SK-N-SH treated with all-trans-retinoic acid at 6 μM for 48 hours (cell line): ENCODE measurements at regions not wholly inside any gene's neighbourhood (a gene's known extent, or its start where the extent isn't known, plus 50 kb on each side); places are given as distances from the start of the nearest gene placed in this dataset.

Source experiments
- ATAC-seq: fragments of 200-7000 bp; cut with Tn5 transposase; 3 replicates; pipeline ENCODE4 v1.9.1; 2020; ENCODE audit warnings: mild to moderate bottlenecking, moderate library complexity
- ARNTL ChIP-seq: fragments of 450-650 bp; formaldehyde crosslinking; IDR thresholded peaks from 2 replicates; pipeline ENCODE4 v1.5.0; 2020; ENCODE audit warnings: low read depth, mild to moderate bottlenecking, moderate library complexity, borderline replicate concordance
- BACH2 ChIP-seq: fragments of 250-450 bp; sonication (Bioruptor Pico); IDR thresholded peaks from 2 replicates; pipeline ENCODE4 v1.9.0; 2021; ENCODE audit warnings: mild to moderate bottlenecking, borderline replicate concordance
- CSDC2 ChIP-seq: fragments of 250-450 bp; sonication (Bioruptor Pico); IDR thresholded peaks from 2 replicates; pipeline ENCODE4 v1.5.0; 2020; ENCODE audit warnings: mild to moderate bottlenecking, moderate library complexity
- ESRRG ChIP-seq: fragments of 250-450 bp; sonication (Bioruptor Pico); IDR thresholded peaks from 2 replicates; pipeline ENCODE4 v1.6.1; 2021; ENCODE audit warnings: mild to moderate bottlenecking
- GLIS3 ChIP-seq: fragments of 250-450 bp; sonication (Bioruptor Pico); IDR thresholded peaks from 2 replicates; pipeline ENCODE4 v1.5.0; 2020; ENCODE audit warnings: mild to moderate bottlenecking, moderate library complexity
- ISL1 ChIP-seq: fragments of 250-450 bp; sonication (Bioruptor Pico); IDR thresholded peaks from 2 replicates; pipeline ENCODE4 v2.1.2; 2022; ENCODE audit warnings: mild to moderate bottlenecking, moderate library complexity
- OSR1 ChIP-seq: fragments of 250-450 bp; sonication (Bioruptor Pico); IDR thresholded peaks from 2 replicates; pipeline ENCODE4 v1.8.0; 2022; ENCODE audit warnings: moderate library complexity, mild to moderate bottlenecking, inconsistent platforms
- PPARA ChIP-seq: fragments of 250-450 bp; sonication (Bioruptor Pico); IDR thresholded peaks from 2 replicates; pipeline ENCODE4 v1.5.0; 2020; ENCODE audit warnings: mild to moderate bottlenecking, borderline replicate concordance
- RARB ChIP-seq: fragments of 250-450 bp; sonication (Bioruptor Pico); IDR thresholded peaks from 2 replicates; pipeline ENCODE4 v1.8.0; 2021; ENCODE audit warnings: mild to moderate bottlenecking, moderate library complexity
- SNAI2 ChIP-seq: fragments of 250-450 bp; sonication (Bioruptor Pico); IDR thresholded peaks from 2 replicates; pipeline ENCODE4 v1.5.0; 2020; ENCODE audit warnings: mild to moderate bottlenecking, moderate library complexity
- TCF4 ChIP-seq: fragments of 250-450 bp; sonication (Bioruptor Pico); IDR thresholded peaks from 2 replicates; pipeline ENCODE4 v1.8.0; 2021; ENCODE audit warnings: mild to moderate bottlenecking, moderate library complexity, borderline replicate concordance
- TOX ChIP-seq: fragments of 250-450 bp; sonication (Bioruptor Pico); IDR thresholded peaks from 2 replicates; pipeline ENCODE4 v1.8.0; 2021; ENCODE audit warnings: mild to moderate bottlenecking, moderate library complexity, borderline replicate concordance
- ZC3H10 ChIP-seq: fragments of 250-450 bp; sonication (Bioruptor Pico); IDR thresholded peaks from 2 replicates; pipeline ENCODE4 v1.5.1; 2021; ENCODE audit warnings: mild to moderate bottlenecking, moderate library complexity
- ZFP30 ChIP-seq: fragments of 450-650 bp; formaldehyde crosslinking; IDR thresholded peaks from 2 replicates; pipeline ENCODE4 v1.5.0; 2022; ENCODE audit warnings: mild to moderate bottlenecking, moderate library complexity
- ZNF565 ChIP-seq: fragments of 450-650 bp; formaldehyde crosslinking; conservative IDR thresholded peaks from 2 replicates; pipeline ENCODE4 v1.5.0; 2020; ENCODE audit warnings: low read depth, mild to moderate bottlenecking, moderate library complexity
- ZNF70 ChIP-seq: fragments of 450-650 bp; formaldehyde crosslinking; IDR thresholded peaks from 2 replicates; pipeline ENCODE4 v1.5.0; 2020; ENCODE audit warnings: mild to moderate bottlenecking, moderate library complexity
- ZNF8 ChIP-seq: fragments of 450-650 bp; formaldehyde crosslinking; IDR thresholded peaks from 2 replicates; pipeline ENCODE4 v1.5.0; 2020; ENCODE audit warnings: mild to moderate bottlenecking, moderate library complexity
- TF ChIP-seq, protein P1 (sequence below): fragments of 250-450 bp; sonication (Bioruptor Pico); IDR thresholded peaks from 2 replicates; pipeline ENCODE4 v1.5.0; 2020; ENCODE audit warnings: mild to moderate bottlenecking, moderate library complexity
- TF ChIP-seq, protein P2 (sequence below): fragments of 250-450 bp; sonication (Bioruptor Pico); IDR thresholded peaks from 2 replicates; pipeline ENCODE4 v1.8.0; 2021; ENCODE audit warnings: low read depth, mild to moderate bottlenecking, moderate library complexity, borderline replicate concordance
- TF ChIP-seq, protein P3 (sequence below): fragments of 250-450 bp; sonication (Bioruptor Pico); IDR thresholded peaks from 2 replicates; pipeline ENCODE4 v1.8.0; 2020; ENCODE audit warnings: mild to moderate bottlenecking, moderate library complexity, borderline replicate concordance
- TF ChIP-seq, protein P4 (sequence below): fragments of 250-450 bp; sonication (Bioruptor Pico); IDR thresholded peaks from 2 replicates; pipeline ENCODE4 v1.5.1; 2021; ENCODE audit warnings: mild to moderate bottlenecking, moderate library complexity

DNA sequence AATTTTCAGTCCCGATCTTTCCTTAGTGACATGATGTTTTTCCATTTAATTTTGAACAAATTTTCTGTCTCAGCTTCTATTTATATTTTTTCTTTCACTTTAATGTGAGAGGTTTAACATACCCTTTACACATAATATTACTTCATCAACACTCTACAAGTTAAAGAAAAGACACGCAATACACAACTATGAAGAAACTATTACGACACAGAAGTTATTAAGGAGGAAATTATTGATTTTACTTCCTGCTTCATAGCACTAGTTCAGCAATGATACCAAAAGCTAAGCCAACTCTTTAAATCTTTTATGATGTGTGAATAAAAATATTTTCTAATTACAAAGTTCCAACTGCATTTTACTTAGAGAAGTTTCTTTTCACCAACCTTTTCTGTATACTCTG is 432.3 kb upstream of the DAB2 start:
- TF ChIP-seq, protein P1, sequence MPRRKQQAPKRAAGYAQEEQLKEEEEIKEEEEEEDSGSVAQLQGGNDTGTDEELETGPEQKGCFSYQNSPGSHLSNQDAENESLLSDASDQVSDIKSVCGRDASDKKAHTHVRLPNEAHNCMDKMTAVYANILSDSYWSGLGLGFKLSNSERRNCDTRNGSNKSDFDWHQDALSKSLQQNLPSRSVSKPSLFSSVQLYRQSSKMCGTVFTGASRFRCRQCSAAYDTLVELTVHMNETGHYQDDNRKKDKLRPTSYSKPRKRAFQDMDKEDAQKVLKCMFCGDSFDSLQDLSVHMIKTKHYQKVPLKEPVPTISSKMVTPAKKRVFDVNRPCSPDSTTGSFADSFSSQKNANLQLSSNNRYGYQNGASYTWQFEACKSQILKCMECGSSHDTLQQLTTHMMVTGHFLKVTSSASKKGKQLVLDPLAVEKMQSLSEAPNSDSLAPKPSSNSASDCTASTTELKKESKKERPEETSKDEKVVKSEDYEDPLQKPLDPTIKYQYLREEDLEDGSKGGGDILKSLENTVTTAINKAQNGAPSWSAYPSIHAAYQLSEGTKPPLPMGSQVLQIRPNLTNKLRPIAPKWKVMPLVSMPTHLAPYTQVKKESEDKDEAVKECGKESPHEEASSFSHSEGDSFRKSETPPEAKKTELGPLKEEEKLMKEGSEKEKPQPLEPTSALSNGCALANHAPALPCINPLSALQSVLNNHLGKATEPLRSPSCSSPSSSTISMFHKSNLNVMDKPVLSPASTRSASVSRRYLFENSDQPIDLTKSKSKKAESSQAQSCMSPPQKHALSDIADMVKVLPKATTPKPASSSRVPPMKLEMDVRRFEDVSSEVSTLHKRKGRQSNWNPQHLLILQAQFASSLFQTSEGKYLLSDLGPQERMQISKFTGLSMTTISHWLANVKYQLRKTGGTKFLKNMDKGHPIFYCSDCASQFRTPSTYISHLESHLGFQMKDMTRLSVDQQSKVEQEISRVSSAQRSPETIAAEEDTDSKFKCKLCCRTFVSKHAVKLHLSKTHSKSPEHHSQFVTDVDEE (CRISPR knock-in tag): no peak
- no peak for TF ChIP-seq OSR1 (CRISPR knock-in tag)
- no peak for TF ChIP-seq ZC3H10 (CRISPR knock-in tag)
- TF ChIP-seq, protein P2, sequence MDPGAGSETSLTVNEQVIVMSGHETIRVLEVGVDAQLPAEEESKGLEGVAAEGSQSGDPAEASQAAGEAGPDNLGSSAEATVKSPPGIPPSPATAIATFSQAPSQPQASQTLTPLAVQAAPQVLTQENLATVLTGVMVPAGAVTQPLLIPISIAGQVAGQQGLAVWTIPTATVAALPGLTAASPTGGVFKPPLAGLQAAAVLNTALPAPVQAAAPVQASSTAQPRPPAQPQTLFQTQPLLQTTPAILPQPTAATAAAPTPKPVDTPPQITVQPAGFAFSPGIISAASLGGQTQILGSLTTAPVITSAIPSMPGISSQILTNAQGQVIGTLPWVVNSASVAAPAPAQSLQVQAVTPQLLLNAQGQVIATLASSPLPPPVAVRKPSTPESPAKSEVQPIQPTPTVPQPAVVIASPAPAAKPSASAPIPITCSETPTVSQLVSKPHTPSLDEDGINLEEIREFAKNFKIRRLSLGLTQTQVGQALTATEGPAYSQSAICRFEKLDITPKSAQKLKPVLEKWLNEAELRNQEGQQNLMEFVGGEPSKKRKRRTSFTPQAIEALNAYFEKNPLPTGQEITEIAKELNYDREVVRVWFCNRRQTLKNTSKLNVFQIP (CRISPR knock-in tag): no peak
- no peak for TF ChIP-seq ZNF8
- ATAC-seq: no peak

DNA sequence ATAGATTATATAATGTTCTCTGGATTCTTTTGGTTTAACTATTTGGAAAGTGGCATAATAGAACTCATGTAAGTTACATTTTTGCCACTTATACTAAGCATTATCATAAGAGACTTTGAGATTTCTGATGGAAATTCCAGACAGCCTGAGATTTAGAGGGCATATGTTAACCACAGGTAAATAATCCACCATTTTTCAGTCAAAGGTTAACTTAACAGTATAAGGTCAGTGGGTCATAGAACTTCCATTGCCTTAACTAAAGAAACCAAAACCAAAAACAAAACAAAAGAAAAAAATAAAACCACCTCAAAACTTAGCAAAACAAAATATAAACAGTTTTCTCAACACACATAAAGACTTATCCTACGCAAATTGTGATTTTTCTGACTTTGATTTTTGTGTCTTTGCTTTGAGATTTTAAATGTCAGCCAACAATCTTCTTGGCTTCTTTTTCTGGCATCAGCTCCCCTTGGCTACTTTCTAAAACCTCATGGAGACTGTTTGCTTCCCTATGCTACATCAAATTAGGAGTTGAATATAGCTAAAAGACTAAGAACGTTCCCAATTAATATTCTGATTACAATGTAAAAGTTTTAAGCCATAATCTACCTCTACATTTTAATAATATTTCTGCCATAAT is 430.1 kb upstream of the DAB2 start:
- TF ChIP-seq ESRRG (CRISPR knock-in tag) (no peak), ZFP30 (CRISPR knock-in tag) (no peak), ARNTL (CRISPR knock-in tag) (no peak), RARB (CRISPR knock-in tag) (no peak), TCF4 (CRISPR knock-in tag) (no peak)
- TF ChIP-seq, protein P1 (CRISPR knock-in tag): no peak

DNA sequence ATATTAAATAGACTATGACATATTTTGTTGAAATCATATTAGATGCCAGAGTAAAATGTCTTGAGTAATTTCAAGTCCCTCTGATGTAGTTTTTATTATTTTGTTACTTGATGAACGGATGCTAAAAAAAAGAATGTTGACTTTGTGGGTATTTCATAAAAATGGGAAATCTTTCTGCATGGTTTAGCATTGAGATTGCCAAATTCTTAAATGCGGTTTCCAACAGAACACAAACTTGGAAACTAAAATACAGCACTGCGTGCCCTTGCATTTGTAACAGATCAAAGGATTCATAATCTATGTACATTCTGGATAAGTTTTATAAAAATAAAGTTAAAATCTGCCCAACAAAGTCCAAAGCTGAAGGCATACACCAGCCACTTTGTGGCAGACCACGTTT is 425.5 kb upstream of the DAB2 start:
- ATAC-seq: no peak
- no peak for TF ChIP-seq ZNF8
- TF ChIP-seq ZNF70 (CRISPR knock-in tag): no peak
- TF ChIP-seq SNAI2 (CRISPR knock-in tag): no peak
- TF ChIP-seq ZFP30 (CRISPR knock-in tag): no peak
- no peak for TF ChIP-seq ZNF565 (CRISPR knock-in tag)
- TF ChIP-seq, protein P2 (CRISPR knock-in tag): no peak
- TF ChIP-seq, protein P3, sequence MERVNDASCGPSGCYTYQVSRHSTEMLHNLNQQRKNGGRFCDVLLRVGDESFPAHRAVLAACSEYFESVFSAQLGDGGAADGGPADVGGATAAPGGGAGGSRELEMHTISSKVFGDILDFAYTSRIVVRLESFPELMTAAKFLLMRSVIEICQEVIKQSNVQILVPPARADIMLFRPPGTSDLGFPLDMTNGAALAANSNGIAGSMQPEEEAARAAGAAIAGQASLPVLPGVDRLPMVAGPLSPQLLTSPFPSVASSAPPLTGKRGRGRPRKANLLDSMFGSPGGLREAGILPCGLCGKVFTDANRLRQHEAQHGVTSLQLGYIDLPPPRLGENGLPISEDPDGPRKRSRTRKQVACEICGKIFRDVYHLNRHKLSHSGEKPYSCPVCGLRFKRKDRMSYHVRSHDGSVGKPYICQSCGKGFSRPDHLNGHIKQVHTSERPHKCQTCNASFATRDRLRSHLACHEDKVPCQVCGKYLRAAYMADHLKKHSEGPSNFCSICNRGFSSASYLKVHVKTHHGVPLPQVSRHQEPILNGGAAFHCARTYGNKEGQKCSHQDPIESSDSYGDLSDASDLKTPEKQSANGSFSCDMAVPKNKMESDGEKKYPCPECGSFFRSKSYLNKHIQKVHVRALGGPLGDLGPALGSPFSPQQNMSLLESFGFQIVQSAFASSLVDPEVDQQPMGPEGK: no peak
- TF ChIP-seq ISL1 (CRISPR knock-in tag): no peak
- TF ChIP-seq, protein P4, sequence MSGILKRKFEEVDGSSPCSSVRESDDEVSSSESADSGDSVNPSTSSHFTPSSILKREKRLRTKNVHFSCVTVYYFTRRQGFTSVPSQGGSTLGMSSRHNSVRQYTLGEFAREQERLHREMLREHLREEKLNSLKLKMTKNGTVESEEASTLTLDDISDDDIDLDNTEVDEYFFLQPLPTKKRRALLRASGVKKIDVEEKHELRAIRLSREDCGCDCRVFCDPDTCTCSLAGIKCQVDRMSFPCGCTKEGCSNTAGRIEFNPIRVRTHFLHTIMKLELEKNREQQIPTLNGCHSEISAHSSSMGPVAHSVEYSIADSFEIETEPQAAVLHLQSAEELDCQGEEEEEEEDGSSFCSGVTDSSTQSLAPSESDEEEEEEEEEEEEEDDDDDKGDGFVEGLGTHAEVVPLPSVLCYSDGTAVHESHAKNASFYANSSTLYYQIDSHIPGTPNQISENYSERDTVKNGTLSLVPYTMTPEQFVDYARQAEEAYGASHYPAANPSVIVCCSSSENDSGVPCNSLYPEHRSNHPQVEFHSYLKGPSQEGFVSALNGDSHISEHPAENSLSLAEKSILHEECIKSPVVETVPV: no peak
- no peak for TF ChIP-seq ARNTL (CRISPR knock-in tag)
- TF ChIP-seq BACH2 (CRISPR knock-in tag): no peak
- TF ChIP-seq CSDC2 (CRISPR knock-in tag): no peak
- no peak for TF ChIP-seq TOX (CRISPR knock-in tag)
- no peak for TF ChIP-seq TCF4 (CRISPR knock-in tag)
- TF ChIP-seq GLIS3 (CRISPR knock-in tag): no peak
- no peak for TF ChIP-seq PPARA (CRISPR knock-in tag)
- no peak for TF ChIP-seq ZC3H10 (CRISPR knock-in tag)

More for the DNA sequence above, 430.1 kb upstream of the DAB2 start:
- ATAC-seq: no peak
